Left kidney (tissue), 1 donor: ENCODE measurements at regions not wholly inside any gene's neighbourhood (a gene's known extent, or its start where the extent isn't known, plus 50 kb on each side); places are given as distances from the start of the nearest gene placed in this dataset.

ENCODE experiments used
- DNase-seq: peaks from one replicate; pipeline ENCODE4 v3.0.0-alpha.2; 2013

GRCh38 chr5:133905424-133905823, 63.0 kb downstream of the C5orf15 start:
- no peak for DNase-seq

GRCh38 chr5:133904641-133905040, 63.8 kb downstream of the C5orf15 start:
- DNase-seq: no peak

- no peak for DNase-seq
Measured at GRCh38 chr5:133902511-133903118, 65.8 kb downstream of the C5orf15 start.

GRCh38 chr5:133900534-133901270, 67.7 kb downstream of the C5orf15 start:
- no peak for DNase-seq

GRCh38 chr5:133899506-133899905, 68.9 kb downstream of the C5orf15 start:
- no peak for DNase-seq

GRCh38 chr5:133898440-133898839, 70.0 kb downstream of the C5orf15 start:
- DNase-seq: no peak

GRCh38 chr5:133897431-133897830, 71.0 kb downstream of the C5orf15 start:
- no peak for DNase-seq

- no peak for DNase-seq
Measured at GRCh38 chr5:133896873-133897272, 71.6 kb downstream of the C5orf15 start.

GRCh38 chr5:133895979-133896845, 72.2 kb downstream of the C5orf15 start:
- DNase-seq: no peak

- DNase-seq: no peak
Measured at GRCh38 chr5:133894143-133894542, 74.3 kb downstream of the C5orf15 start.

GRCh38 chr5:133892774-133893173, 75.7 kb downstream of the C5orf15 start:
- no peak for DNase-seq

- DNase-seq: no peak
Measured at GRCh38 chr5:133892306-133892705, 76.1 kb downstream of the C5orf15 start.

GRCh38 chr5:133891390-133891789, 77.0 kb downstream of the C5orf15 start:
- DNase-seq: no peak

- DNase-seq: no peak
Measured at GRCh38 chr5:133890776-133891280, 77.6 kb downstream of the C5orf15 start.

- no peak for DNase-seq
Measured at GRCh38 chr5:133890314-133890713, 78.1 kb downstream of the C5orf15 start.

- no peak for DNase-seq
Measured at GRCh38 chr5:133889271-133889905, 79.0 kb downstream of the C5orf15 start.

GRCh38 chr5:133888625-133888991, 79.8 kb downstream of the C5orf15 start:
- no peak for DNase-seq

GRCh38 chr5:133885566-133885965, 82.9 kb downstream of the C5orf15 start:
- no peak for DNase-seq

- DNase-seq: peak; percentile 57
Measured at GRCh38 chr5:133884569-133885311, 83.7 kb downstream of the C5orf15 start.

- no peak for DNase-seq
Measured at GRCh38 chr5:133883916-133884315, 84.5 kb downstream of the C5orf15 start.

- DNase-seq: no peak
Measured at GRCh38 chr5:133882846-133883245, 85.6 kb downstream of the C5orf15 start.

GRCh38 chr5:133882389-133882695, 86.1 kb downstream of the C5orf15 start:
- DNase-seq: no peak
